H1 (cell line): ENCODE measurements at regions not wholly inside any gene's neighbourhood (a gene's known extent, or its start where the extent isn't known, plus 50 kb on each side); places are given as distances from the start of the nearest gene placed in this dataset.

Experiments used
- ASH2L ChIP-seq: fragments of 200-600, 300-600 bp; sonication (generic); IDR thresholded peaks from one replicate; pipeline ENCODE4 v1.7.1; 2017; ENCODE audit warnings: low read length
- CHD1 ChIP-seq: IDR thresholded peaks from 2 replicates; pipeline ENCODE4 v1.6.1; 2012; ENCODE audit warnings: low read depth, low read length, improper control_type of control experiment
- CREB1 ChIP-seq: IDR thresholded peaks from 2 replicates; pipeline ENCODE4 v1.6.1; 2012; ENCODE audit warnings: inconsistent platforms
- GTF2F1 ChIP-seq: IDR thresholded peaks from 2 replicates; pipeline ENCODE4 v1.6.1; 2012; ENCODE audit warnings: low read depth, low read length, improper control_type of control experiment, borderline replicate concordance
- HDAC2 ChIP-seq, 2 experiments: fragments of 300-600 bp in 1 of 2; sonication (generic) in 1 of 2; IDR thresholded peaks; 2 replicates each; pipeline ENCODE4 v1.6.1; 2011 to 2012; ENCODE audit warnings: low read depth in 2 of 2, low read length in 2 of 2, mild to moderate bottlenecking in 2 of 2, moderate library complexity in 2 of 2, borderline replicate concordance in 1 of 2, inconsistent platforms in 1 of 2
- JUN ChIP-seq: IDR thresholded peaks from 2 replicates; pipeline ENCODE4 v1.6.1; 2011; ENCODE audit warnings: low read depth, mild to moderate bottlenecking, improper control_type of control experiment, low read length
- JUND ChIP-seq: IDR thresholded peaks from 2 replicates; pipeline ENCODE4 v1.6.1; 2011; ENCODE audit warnings: mild to moderate bottlenecking, improper control_type of control experiment, low read length
- KDM5A ChIP-seq: fragments of 200-600 bp; IDR thresholded peaks from 2 replicates; pipeline ENCODE4 v1.7.1; 2012; ENCODE audit warnings: mild to moderate bottlenecking, low read length, inconsistent platforms, mixed read lengths
- POLR2AphosphoS5 ChIP-seq: IDR thresholded peaks from 2 replicates; pipeline ENCODE4 v1.6.1; 2011; ENCODE audit warnings: low read depth, low read length
- RBBP5 ChIP-seq: IDR thresholded peaks from 2 replicates; pipeline ENCODE4 v1.7.1; 2012; ENCODE audit warnings: low read depth, mild to moderate bottlenecking, inconsistent platforms, low read length, moderate library complexity, borderline replicate concordance
- RXRA ChIP-seq: IDR thresholded peaks from 2 replicates; pipeline ENCODE4 v1.6.1; 2011; ENCODE audit warnings: low read depth, mild to moderate bottlenecking, low read length, moderate library complexity; ENCODE audit not compliant: insufficient read depth
- SP2 ChIP-seq: IDR thresholded peaks from 2 replicates; pipeline ENCODE4 v1.6.1; 2012; ENCODE audit warnings: mild to moderate bottlenecking, low read length, inconsistent platforms
- TF ChIP-seq, protein P1 (sequence below): fragments of 300-600 bp; sonication (generic); IDR thresholded peaks from 2 replicates; pipeline ENCODE4 v1.7.1; 2012; ENCODE audit warnings: low read length, moderate library complexity, mild to moderate bottlenecking, inconsistent platforms; ENCODE audit not compliant: insufficient replicate concordance

DNA sequence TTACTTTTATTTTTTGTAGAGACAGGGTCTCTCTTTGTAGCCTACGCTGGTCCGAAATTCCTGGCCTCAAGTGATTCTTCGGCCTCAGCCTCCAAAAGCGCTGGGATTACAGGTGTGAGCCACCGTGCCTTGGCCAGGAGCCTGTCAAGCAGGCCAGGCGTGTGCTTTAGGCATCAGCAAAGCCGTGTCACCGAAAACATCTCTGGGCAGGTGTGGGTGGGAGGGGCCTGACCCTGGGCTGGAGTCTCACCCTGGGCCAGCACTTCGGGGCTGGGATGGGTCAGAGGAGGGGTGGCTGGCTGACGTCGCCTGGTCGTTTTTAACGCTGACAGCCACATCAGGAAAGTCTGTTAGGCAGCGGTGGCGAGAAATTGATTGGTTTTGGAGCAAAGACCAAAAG, 80.9 kb downstream of the UNCX start (continued):
- TF ChIP-seq, protein P1, sequence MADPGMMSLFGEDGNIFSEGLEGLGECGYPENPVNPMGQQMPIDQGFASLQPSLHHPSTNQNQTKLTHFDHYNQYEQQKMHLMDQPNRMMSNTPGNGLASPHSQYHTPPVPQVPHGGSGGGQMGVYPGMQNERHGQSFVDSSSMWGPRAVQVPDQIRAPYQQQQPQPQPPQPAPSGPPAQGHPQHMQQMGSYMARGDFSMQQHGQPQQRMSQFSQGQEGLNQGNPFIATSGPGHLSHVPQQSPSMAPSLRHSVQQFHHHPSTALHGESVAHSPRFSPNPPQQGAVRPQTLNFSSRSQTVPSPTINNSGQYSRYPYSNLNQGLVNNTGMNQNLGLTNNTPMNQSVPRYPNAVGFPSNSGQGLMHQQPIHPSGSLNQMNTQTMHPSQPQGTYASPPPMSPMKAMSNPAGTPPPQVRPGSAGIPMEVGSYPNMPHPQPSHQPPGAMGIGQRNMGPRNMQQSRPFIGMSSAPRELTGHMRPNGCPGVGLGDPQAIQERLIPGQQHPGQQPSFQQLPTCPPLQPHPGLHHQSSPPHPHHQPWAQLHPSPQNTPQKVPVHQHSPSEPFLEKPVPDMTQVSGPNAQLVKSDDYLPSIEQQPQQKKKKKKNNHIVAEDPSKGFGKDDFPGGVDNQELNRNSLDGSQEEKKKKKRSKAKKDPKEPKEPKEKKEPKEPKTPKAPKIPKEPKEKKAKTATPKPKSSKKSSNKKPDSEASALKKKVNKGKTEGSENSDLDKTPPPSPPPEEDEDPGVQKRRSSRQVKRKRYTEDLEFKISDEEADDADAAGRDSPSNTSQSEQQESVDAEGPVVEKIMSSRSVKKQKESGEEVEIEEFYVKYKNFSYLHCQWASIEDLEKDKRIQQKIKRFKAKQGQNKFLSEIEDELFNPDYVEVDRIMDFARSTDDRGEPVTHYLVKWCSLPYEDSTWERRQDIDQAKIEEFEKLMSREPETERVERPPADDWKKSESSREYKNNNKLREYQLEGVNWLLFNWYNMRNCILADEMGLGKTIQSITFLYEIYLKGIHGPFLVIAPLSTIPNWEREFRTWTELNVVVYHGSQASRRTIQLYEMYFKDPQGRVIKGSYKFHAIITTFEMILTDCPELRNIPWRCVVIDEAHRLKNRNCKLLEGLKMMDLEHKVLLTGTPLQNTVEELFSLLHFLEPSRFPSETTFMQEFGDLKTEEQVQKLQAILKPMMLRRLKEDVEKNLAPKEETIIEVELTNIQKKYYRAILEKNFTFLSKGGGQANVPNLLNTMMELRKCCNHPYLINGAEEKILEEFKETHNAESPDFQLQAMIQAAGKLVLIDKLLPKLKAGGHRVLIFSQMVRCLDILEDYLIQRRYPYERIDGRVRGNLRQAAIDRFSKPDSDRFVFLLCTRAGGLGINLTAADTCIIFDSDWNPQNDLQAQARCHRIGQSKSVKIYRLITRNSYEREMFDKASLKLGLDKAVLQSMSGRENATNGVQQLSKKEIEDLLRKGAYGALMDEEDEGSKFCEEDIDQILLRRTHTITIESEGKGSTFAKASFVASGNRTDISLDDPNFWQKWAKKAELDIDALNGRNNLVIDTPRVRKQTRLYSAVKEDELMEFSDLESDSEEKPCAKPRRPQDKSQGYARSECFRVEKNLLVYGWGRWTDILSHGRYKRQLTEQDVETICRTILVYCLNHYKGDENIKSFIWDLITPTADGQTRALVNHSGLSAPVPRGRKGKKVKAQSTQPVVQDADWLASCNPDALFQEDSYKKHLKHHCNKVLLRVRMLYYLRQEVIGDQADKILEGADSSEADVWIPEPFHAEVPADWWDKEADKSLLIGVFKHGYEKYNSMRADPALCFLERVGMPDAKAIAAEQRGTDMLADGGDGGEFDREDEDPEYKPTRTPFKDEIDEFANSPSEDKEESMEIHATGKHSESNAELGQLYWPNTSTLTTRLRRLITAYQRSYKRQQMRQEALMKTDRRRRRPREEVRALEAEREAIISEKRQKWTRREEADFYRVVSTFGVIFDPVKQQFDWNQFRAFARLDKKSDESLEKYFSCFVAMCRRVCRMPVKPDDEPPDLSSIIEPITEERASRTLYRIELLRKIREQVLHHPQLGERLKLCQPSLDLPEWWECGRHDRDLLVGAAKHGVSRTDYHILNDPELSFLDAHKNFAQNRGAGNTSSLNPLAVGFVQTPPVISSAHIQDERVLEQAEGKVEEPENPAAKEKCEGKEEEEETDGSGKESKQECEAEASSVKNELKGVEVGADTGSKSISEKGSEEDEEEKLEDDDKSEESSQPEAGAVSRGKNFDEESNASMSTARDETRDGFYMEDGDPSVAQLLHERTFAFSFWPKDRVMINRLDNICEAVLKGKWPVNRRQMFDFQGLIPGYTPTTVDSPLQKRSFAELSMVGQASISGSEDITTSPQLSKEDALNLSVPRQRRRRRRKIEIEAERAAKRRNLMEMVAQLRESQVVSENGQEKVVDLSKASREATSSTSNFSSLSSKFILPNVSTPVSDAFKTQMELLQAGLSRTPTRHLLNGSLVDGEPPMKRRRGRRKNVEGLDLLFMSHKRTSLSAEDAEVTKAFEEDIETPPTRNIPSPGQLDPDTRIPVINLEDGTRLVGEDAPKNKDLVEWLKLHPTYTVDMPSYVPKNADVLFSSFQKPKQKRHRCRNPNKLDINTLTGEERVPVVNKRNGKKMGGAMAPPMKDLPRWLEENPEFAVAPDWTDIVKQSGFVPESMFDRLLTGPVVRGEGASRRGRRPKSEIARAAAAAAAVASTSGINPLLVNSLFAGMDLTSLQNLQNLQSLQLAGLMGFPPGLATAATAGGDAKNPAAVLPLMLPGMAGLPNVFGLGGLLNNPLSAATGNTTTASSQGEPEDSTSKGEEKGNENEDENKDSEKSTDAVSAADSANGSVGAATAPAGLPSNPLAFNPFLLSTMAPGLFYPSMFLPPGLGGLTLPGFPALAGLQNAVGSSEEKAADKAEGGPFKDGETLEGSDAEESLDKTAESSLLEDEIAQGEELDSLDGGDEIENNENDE = no peak
- TF ChIP-seq JUND = no peak
- no peak for TF ChIP-seq ASH2L
- no peak for TF ChIP-seq CREB1
- TF ChIP-seq CHD1 = no peak
- no peak for TF ChIP-seq GTF2F1
- TF ChIP-seq RXRA = no peak
- TF ChIP-seq KDM5A = no peak
- TF ChIP-seq SP2 = no peak
- no peak for TF ChIP-seq HDAC2 (IDR thresholded peaks at IDR 0.05; ENCODE audit: borderline replicate concordance in 1 of 2, low read depth in 2 of 2, low read length in 2 of 2)
- TF ChIP-seq RBBP5 = no peak
- TF ChIP-seq JUN = no peak
- no peak for TF ChIP-seq POLR2AphosphoS5
